ENCODE measurements at regions not wholly inside any gene's neighbourhood (a gene's known extent, or its start where the extent isn't known, plus 50 kb on each side); places are given as distances from the start of the nearest gene placed in this dataset.

- TF ChIP-seq CTCF (IDR thresholded peaks at IDR 0.05 in 8 of 11, conservative IDR thresholded peaks at IDR 0.05 in 3 of 11) (no peak), POLR2A (IDR thresholded peaks at IDR 0.05) (no peak), POLR2AphosphoS5 (IDR thresholded peaks at IDR 0.05) (no peak)
Observed at GRCh38 chr11:27209562-27210005, 153.4 kb downstream of the CCDC34 start.
